ENCODE measurements at regions not wholly inside any gene's neighbourhood (a gene's known extent, or its start where the extent isn't known, plus 50 kb on each side); places are given as distances from the start of the nearest gene placed in this dataset.

GRCh38 chr17:79331492-79331891 lies 256.9 kb downstream of the ENGASE start:
- TF ChIP-seq EZH2 (IDR thresholded peaks at IDR 0.05; ENCODE audit: borderline replicate concordance, low read depth, low read length, severe bottlenecking) = no peak
- TF ChIP-seq, protein P1, sequence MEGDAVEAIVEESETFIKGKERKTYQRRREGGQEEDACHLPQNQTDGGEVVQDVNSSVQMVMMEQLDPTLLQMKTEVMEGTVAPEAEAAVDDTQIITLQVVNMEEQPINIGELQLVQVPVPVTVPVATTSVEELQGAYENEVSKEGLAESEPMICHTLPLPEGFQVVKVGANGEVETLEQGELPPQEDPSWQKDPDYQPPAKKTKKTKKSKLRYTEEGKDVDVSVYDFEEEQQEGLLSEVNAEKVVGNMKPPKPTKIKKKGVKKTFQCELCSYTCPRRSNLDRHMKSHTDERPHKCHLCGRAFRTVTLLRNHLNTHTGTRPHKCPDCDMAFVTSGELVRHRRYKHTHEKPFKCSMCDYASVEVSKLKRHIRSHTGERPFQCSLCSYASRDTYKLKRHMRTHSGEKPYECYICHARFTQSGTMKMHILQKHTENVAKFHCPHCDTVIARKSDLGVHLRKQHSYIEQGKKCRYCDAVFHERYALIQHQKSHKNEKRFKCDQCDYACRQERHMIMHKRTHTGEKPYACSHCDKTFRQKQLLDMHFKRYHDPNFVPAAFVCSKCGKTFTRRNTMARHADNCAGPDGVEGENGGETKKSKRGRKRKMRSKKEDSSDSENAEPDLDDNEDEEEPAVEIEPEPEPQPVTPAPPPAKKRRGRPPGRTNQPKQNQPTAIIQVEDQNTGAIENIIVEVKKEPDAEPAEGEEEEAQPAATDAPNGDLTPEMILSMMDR (IDR thresholded peaks at IDR 0.05; ENCODE audit: borderline replicate concordance, extremely low read depth, low read length, poor library complexity, severe bottlenecking) = no peak

Measured in DND-41 (cell line).